Femur (tissue), 1 donor: ENCODE measurements at regions not wholly inside any gene's neighbourhood (a gene's known extent, or its start where the extent isn't known, plus 50 kb on each side); places are given as distances from the start of the nearest gene placed in this dataset.

Experiments used
- DNase-seq: peaks from one replicate; pipeline ENCODE4 v3.0.0-alpha.2; 2017

DNA sequence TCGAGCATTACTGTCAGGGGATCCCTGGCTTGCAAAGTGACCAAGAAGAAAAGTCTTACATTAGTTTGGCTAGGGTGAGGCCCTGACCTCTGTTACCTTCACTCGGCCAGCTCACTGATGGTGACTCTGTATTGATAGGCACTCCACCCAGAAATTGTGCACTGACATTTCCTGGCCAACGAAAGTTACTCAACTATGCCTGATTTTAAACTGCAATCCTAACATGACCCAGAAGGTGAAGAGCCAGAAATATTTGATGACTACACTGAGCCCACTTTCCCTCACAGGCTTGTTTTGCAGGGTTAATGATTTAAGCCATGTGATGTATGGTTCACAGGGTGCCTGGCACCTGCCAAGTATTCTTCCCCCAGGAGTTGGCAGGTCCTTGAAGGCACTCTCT is 208.2 kb upstream of the MAF start:
- no peak for DNase-seq

DNA sequence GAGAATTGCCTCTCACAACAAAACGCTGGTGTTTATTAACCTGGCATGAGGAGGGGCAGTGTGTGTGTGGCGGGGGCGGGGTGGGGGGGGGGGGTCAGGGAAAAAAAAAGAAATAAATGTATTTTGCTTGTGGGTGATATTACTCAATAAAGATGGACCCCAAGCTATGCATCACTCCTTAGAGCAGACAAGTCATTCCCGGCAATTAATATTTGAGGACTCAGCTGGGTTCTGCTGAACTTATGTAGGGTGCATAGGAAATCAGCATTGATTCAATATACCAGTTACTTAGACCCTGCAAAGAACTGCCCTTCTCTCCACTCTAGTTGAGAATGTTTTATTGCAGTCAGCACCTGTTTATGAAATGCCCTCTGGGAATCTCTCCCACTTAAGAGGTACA is 206.2 kb upstream of the MAF start:
- no peak for DNase-seq

DNA sequence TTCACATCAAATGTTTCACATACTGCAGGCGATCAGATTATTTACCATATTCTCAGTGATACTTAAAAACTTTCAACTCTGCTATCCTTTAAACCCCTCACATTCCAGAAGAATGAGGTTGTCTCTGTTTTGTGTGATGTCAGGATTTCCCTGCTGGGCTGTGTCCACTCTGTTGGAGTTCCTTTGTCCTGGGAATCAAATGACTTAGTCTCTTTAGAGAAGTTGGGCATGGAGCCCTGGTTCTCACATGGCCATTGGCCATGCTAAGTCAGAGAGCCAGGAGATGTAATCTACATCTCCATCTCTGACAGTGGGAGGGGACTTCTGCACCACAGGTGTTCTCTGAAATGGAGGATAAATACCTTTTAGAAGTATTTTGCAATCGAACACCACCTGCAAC is 205.1 kb upstream of the MAF start:
- no peak for DNase-seq

DNA sequence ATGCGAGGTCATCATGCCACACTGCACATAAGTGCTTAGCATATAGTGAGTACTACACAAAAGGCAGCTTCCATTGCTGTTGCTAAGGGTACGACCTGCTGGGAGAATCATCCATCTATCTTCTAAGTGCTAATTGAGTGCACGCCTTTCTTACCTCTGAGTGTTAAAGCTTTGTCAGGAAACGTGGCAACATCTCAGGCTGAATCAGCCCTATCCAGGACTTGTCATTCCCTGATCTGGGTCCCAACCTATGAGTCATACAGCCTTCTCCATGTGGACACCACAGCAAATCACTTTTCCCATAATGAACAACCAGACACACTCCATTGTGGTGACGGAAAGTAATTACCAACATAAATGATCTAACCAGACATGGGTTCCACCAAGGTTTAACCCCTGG is 201.1 kb upstream of the MAF start:
- DNase-seq = no peak

DNA sequence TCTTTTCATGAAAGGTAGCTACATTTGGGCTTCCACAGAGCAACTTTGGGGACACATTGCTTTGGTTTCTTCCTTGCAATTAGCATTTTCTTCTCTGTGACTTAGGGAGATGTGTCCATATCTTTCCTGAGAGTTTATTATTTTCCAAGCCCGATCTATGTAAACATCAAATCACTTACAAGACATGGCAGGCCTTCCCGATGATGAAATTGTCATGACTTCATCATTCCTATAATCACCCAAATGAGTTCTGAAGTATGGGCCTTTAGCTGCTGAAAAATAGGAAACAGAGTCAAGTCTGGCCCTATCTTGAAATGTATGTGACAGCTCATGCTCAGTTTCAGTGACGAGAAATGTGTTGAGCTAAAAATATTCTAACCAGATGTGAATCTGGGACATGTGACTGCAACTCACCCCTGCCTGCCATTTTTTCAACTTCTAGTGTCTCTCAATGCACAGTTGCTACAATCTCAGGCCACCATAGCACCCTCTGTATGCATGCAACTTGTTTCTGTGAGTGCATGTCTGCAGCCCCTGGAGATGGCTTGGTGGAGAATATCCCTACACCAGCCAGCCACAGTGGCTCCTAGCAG is 199.6 kb upstream of the MAF start:
- no peak for DNase-seq

DNA sequence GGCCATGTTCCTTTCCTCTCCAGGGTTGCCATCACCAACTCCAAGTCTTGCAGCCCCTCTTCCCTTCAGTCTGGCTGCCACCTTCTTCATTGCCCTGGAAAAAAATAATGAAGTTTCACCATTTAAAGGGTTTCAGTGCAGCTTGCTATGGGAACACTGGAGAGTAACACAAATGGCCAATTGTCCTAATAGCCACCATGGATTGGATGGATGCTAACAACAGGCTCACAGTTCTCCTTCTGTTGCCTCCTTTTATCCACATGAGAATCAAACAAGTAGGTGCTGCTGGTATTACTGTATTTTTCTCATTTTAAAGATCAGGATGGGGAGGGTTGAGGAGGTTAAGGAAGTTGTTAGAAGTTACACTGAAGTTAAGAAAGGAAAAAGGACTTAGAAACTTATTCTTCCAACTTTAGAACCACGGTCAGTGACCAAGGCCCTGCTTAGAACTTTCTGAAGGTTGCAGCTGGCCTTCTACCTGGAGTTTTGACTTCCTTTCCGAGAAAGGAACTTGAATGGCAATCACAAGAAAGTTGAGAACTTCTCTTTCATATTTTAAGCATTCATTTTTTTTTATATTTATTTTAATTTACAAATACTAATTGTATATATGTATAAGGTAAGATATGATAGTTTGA is 198.0 kb upstream of the MAF start:
- DNase-seq = no peak

DNA sequence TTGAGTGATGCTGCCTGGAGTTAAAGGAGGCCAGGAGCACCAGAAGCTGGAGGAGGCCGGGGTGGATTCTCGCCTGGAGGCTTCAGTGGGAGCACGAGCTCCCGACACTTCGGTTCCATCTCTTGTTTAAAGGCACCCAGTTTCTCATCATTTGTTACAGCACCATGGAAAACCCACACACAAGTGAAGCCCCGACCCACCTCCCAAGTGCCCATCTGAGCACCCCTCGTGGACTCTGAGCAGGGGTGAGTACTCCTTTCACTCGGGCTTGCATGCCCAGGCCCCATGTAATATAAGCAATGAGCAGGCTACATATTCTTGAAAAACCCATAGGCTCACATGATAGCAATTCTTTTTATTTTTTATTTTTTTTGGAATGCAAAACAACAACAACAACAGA is 196.9 kb upstream of the MAF start:
- no peak for DNase-seq

DNA sequence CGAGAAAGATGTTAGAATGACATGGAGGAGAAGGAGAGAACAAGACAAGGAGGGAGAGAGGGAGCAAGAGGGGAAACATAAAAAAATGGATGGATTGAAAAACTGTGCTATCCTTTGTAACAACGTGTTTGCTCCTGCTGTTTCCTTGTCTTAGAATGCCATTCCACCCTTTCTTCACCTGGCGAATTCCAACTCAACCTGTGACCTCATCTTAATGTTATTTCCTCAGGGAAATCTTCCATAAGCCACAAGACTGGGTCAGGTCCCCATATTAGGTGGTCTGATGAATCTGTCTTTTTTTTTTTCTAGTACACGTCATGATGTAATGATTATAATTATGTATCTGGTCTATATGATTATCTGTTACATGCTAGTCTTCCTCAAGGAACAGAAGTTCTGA is 195.0 kb upstream of the MAF start:
- no peak for DNase-seq

DNA sequence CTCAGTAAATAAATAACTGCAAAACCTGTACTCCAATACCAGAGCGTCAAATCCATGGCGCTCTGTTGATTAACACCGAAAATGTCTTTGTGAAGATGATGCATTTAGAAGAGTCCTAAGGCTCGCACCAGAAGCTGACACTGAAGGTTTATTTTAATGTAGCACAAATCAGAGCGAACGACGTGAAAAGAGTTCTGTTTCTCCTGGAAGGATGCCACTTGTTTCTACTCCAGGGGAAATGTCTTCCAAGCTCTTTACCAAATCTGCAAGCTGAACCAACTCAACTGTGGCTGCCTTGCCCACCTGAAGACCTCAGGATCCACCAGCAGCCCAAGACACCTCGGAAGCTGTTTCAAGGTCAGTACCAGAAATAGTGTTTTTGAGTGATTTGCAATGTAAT is 194.4 kb upstream of the MAF start:
- DNase-seq = no peak

DNA sequence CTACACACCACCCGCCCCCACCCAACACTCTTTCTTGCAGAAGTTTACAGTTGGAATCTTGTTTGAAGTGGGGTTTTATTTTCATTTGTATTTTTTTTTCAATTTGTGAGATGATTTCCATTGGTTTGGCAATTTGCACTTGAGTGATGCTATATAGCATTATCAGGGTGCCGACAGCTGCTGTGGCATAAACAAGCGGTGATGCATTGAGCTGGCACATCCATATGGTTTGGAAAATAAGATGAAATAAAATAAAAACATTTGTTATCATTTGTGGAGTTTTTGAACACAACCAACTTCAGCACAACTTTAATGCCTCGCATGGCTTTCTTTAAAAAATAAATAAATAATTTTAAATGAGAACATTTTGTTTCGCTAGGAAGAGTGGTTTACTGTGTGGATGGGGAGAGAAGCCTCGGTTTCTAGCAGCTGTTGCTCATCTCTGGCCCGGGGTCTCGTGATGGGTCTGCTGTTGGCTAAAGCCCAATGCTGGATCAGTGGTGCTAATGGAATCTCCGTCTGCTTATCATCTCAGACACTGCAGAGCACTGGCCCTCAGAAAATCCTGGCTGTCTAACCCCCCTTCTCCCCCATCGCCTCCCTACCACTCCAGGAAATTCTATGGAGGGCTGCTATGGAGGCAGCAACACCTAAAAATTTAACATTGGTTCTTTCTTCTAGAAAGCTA is 192.3 kb upstream of the MAF start:
- DNase-seq = peak; percentile 68

DNA sequence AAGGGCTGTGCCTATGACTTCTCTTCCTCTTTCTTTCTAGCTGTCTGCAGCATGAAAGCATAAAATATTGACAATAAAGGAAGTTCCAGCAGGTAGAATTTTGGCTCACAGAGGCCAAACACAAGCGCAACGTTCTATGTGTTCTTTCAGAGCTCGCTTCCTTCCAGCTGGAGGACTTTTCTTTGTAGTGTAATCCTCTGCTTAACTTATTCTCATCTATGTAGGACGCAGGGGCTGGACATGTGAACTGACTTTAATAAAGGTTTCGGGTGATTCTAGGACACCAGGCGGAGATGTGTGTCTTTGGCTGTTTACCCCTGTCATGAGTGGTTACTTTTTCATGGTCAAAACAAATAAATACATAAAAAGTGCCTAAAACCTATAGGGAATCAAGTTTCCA is 191.5 kb upstream of the MAF start:
- no peak for DNase-seq

DNA sequence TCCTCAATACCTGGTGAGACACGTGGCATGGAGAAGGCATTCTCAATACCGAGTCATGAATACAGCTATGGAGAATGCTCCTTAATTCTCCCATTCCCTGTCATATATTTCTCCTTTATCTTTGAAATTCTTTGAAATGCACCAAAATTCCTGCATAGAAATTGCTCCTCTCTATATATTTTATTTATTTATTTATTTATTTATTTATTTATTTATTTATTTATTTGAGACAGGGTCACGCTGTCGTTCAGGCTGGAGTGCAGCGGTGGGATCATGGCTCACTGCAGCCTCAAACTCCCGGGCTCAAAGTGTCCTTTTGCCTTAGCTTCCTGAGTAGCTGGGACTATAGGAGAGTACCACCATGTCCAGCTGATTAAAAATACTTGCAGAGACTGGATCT is 190.3 kb upstream of the MAF start:
- no peak for DNase-seq

DNA sequence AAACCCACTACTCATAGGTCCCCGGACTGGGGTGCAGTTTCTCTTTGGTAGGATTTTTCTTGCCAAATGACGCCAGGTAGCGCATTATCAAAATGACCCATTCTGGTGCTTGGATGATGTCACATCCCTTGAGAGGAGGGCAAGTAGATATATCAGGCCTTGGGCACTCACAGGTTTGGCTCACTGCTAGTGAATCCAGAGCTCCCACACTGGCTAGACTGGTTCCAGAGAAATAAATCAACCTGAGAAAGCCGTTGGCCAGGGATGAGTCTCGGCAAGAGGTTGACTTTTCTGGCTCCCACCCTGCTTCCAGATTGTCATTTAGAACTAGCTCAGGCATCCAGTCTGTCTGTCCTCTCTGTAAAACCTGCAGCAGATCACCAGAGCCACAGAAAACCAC is 188.4 kb upstream of the MAF start:
- no peak for DNase-seq

DNA sequence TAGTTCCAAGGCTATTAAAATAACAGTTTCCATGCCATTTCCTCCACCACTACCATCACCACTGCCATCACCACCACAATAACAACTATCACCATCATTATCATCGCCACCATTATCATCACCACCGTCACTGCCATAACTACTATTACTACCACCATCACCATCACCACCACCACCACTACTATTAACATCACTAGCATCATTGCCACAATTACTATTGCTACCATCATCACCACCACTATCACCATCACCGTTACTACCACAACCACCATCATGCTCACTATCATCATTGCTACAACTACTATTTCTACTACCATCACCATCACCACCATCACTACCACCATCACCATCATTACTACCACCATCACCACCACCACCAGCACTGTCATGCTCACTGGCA is 185.9 kb upstream of the MAF start:
- no peak for DNase-seq

DNA sequence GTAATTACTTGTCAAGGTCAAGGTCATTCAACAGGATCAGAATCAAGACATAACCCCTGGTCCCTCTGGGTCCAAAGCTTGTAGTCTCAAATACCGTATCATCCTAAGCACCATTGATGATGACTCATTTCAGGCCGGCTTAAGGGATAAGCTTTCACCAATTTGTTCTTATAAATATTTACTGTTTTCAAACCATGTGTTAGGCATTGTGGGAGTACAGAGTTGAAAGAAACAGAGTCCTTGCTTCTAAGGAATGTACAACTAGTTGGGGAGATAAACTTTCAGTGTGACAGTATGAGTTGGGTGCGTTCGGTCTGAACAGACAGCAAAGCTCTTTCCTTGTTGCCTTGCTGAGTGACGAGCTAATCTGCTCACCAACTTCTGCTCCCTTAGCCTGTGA is 183.5 kb upstream of the MAF start:
- no peak for DNase-seq

DNA sequence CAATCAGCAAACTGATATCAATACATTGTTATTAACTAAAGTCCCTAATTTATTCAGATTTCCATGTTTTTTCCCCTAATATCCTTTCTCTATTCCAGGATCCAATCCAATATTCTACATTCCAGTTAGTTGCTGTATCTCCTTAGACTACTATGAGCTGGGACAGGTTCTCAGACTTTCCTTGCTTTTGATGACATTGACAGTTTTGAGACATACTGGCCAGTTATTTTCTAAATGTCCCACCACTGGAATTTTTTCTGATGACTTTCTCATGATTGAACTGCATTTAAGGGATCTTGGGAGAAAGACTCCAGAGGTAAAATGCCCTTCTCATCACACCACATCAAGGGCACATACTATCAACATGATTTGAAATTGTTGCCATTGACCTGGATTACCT is 177.1 kb upstream of the MAF start:
- no peak for DNase-seq

DNA sequence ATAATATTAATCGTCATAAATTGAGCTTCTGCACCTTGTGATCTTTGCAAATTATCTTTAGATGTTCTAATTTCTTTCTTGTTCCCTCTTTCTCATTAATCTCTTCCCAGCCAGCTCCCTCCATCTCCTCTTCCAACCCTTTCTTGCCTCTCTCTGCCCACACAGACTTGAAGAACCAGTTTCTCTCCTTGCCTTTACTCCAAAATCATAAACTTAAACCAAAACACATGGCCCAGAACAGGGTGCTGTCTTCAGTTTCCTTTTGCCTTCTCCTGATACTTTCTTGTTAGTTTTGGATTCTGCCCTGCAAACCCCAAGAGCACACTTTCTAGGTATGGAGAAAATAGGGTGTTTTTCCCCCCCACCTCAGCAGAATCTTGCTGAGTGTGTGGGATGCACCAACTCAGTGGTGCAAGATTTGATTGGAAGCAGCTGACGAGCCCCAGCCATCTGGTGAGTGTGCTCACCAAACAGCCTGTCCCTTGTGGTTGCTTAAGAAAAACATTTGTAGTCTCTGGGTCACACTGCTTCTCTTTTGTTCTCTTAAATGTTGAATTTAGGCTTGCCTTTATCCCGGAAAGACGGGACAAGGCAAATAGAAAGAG is 175.8 kb upstream of the MAF start:
- DNase-seq = no peak

DNA sequence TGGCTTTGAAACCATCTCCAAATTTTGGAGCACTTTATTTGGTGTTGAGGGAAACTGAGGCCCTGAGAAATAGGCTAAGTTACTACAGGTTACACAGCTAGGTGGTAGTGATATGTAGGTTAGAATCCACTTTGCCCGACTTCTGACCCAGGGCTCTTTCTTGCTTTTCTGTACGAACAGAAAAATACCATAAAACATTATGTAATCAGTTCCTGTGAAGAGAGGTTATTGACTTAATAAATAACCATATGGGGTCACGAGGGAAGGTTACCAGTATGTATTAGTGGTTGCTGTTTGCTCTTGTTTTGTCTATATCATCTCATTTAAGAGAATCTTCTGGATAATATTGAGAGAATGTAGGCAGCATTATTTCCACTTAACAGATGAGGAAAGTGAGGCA is 172.2 kb upstream of the MAF start:
- DNase-seq = no peak

DNA sequence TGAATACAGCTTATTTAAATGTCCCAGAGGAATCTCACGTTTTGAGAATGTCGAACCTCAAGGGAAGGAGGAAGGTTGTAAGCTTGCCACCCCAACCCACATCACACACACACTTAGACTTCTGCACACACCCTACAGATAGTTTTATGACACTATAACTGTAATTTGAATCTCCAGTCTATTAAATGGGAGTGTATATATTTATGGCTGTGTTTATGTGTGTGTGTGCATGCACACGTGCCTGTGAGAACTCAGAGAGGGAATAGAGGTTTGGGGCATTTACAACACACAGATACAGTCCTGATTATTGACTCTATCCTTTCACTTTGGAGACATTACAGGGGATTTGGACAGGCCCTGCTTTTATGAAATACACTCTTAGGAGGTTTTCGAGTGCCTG is 171.5 kb upstream of the MAF start:
- DNase-seq = no peak

DNA sequence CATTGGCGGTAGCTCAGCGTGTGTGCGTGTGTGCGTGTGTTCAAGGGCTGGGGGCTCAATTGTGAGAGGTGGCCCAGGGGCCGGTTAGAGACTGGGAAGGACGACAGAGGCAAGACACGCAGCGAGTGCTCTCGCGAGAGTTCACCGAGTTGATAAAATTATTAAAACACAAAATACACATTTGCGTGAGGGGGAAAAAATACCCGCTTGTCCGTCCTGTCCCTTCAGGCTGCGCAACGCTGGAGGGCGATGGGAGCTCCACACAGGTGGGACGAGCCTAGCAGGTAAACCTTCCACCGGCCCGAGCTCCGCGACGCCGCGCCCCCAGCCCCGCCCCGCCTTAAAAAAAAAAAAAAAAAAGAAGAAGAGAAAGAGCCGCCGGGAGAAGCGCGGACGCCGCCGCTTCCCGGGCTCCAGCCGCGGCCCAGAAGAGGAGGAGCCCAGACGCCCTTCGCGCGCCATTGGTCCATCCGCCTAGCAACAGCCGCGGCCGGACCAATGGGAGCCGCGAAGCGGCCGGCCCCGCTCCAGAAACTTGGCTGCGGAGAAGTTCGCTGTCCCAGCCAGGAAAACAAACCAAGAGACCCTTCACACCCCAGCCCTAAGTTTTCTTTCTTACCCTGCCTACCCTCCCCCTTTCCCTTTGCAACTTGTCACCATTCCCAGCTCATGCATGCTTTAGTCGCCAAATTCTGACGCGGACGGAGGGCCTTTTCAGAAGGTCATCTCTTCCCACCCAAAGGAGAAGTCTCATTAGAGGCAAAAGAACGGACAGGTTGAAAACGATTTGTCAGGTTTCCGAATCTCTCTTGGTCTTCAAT is 169.9 kb upstream of the MAF start:
- peak; percentile 94 for DNase-seq

DNA sequence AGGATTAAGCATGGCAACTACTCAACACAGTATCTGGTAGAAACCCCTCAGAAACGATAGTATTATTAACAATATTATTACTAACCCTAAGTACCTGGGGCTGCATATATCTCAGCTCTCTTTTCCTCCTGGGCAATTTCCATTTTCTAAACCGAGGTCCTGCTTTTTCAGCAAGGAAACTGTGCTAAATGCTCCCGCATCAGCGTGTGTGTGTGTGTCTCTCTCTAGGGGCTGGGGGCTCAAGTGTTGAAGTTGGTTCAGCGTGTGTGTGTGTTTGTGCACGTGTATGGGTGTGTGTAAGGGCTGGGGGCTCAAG is 169.3 kb upstream of the MAF start:
- no peak for DNase-seq

DNA sequence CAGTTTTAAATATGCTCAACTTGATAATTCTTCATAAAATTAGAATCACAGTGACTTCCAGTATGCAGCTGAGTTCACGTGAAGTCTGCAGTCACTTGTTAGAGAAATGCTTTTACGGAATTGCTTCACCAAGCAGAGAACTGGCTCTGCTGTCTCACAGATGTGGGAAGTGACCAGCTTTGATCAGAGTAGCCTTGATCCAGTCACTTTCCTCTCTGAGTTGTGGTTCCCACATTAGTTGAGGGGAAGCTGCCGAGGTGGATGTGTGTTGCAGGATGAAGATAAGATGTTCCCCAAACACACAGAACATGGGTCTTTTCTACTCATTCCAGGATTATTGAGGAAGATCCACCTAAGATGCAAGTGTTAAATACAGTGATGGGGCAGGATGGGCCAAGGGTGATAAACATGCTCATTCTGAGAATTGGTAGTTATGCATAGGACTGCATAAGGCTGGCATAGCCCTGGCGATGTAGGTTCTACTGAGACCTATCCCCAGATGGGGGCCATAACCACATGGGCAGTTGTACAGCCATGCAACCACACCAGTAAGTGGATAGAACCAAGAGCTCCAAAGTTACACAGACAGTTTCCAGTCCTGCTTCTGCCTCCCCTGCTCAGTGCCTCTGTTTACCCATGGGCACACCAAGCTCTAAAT is 168.9 kb upstream of the MAF start:
- DNase-seq = no peak
